ENCODE measurements at regions not wholly inside any gene's neighbourhood (a gene's known extent, or its start where the extent isn't known, plus 50 kb on each side); places are given as distances from the start of the nearest gene placed in this dataset.

DNA sequence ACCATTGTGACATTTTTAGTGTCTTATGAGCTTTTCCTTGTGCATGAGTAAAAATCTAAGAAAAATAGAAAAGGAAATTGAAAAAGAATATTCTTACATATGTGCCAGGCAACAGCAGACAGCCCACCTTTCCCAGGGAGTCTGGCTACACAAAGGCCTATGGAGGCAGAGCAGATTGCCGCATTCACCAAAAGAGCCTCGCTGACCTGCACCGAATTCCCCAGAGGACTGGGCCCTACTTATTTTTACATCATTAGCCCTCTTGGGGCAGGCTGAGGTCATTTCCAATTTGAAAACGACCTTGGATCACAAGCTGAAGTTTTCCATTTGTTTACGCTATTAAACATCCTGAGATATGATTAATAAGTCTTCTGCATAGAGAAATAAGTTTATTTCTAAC, 66.2 kb upstream of the WDR41 start:
- Histone ChIP-seq H3K4me3 (ENCODE audit: low read length, poor library complexity, severe bottlenecking) (no peak overlapping the region), H2AFZ (ENCODE audit: low read length) (no peak overlapping the region), H3F3A (ENCODE audit: low read depth) (no peaks in the 10 kb centered on the region), H3K27me3 (ENCODE audit: insufficient read depth, low read length, poor library complexity, severe bottlenecking) (no peaks in the 10 kb centered on the region), H3K4me2 (ENCODE audit: low read depth, low read length, poor library complexity, severe bottlenecking) (no peak overlapping the region), H3K9me2 (replicated peaks; ENCODE audit: low read depth, low read length) (no peaks in the 10 kb centered on the region), H3K4me1 (ENCODE audit: insufficient read depth, low read length, poor library complexity, severe bottlenecking) (no peaks in the 10 kb centered on the region), H3K9ac (ENCODE audit: low read depth, low read length, poor library complexity, severe bottlenecking) (no peak overlapping the region), H4K20me1 (ENCODE audit: insufficient read depth, low read length, poor library complexity, severe bottlenecking) (no peaks in the 10 kb centered on the region), H3K36me3 (ENCODE audit: insufficient read depth, low read length) (no peaks in the 10 kb centered on the region), H3K79me2 (ENCODE audit: insufficient read depth, low read length) (no peaks in the 10 kb centered on the region), H3K9me3 (ENCODE audit: insufficient read depth, low read depth, low read length) (no peaks in the 10 kb centered on the region)
- TF ChIP-seq, protein P1, sequence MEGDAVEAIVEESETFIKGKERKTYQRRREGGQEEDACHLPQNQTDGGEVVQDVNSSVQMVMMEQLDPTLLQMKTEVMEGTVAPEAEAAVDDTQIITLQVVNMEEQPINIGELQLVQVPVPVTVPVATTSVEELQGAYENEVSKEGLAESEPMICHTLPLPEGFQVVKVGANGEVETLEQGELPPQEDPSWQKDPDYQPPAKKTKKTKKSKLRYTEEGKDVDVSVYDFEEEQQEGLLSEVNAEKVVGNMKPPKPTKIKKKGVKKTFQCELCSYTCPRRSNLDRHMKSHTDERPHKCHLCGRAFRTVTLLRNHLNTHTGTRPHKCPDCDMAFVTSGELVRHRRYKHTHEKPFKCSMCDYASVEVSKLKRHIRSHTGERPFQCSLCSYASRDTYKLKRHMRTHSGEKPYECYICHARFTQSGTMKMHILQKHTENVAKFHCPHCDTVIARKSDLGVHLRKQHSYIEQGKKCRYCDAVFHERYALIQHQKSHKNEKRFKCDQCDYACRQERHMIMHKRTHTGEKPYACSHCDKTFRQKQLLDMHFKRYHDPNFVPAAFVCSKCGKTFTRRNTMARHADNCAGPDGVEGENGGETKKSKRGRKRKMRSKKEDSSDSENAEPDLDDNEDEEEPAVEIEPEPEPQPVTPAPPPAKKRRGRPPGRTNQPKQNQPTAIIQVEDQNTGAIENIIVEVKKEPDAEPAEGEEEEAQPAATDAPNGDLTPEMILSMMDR (conservative IDR thresholded peaks at IDR 0.05; ENCODE audit: low read length): no peak
- TF ChIP-seq EZH2phosphoT487 (IDR thresholded peaks at IDR 0.05; ENCODE audit: borderline replicate concordance): no peak

DNA sequence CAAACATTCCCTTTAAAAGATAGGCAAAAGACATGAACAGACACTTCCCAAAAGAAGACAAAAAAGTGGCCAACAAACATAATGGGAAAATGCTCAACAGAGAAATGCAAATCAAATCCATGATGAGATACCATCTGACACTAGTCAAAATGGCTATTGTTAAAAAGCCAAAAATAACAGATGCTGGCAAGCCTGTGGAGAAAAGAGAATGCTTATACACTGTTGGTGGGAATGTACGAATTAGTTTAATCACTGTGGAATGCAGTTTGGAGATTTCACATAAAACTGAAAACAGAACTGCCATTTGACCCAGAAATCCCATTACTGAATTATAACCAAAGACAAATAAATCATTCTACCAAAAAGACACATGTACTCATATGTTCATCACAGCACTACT, 58.3 kb upstream of the WDR41 start:
- H3K9me3 ChIP-seq (ENCODE audit: insufficient read depth, low read depth, low read length): no peaks in the 10 kb centered on the region
- H4K20me1 ChIP-seq (ENCODE audit: insufficient read depth, low read length, poor library complexity, severe bottlenecking): no peaks in the 10 kb centered on the region
- no peaks in the 10 kb centered on the region for H3K4me1 ChIP-seq (ENCODE audit: insufficient read depth, low read length, poor library complexity, severe bottlenecking)
- no peaks in the 10 kb centered on the region for H3F3A ChIP-seq (ENCODE audit: low read depth)
- H3K27me3 ChIP-seq (ENCODE audit: insufficient read depth, low read length, poor library complexity, severe bottlenecking): no peaks in the 10 kb centered on the region
- no peaks in the 10 kb centered on the region for H3K36me3 ChIP-seq (ENCODE audit: insufficient read depth, low read length)
- H3K9ac ChIP-seq (ENCODE audit: low read depth, low read length, poor library complexity, severe bottlenecking): no peak overlapping the region
- no peak overlapping the region for H3K4me3 ChIP-seq (ENCODE audit: low read length, poor library complexity, severe bottlenecking)
- no peaks in the 10 kb centered on the region for H3K79me2 ChIP-seq (ENCODE audit: insufficient read depth, low read length)
- no peak overlapping the region for H3K4me2 ChIP-seq (ENCODE audit: low read depth, low read length, poor library complexity, severe bottlenecking)
- H3K9me2 ChIP-seq (replicated peaks; ENCODE audit: low read depth, low read length): no peaks in the 10 kb centered on the region
- TF ChIP-seq, protein P1 (conservative IDR thresholded peaks at IDR 0.05; ENCODE audit: low read length): no peak
- no peak for TF ChIP-seq EZH2phosphoT487 (IDR thresholded peaks at IDR 0.05; ENCODE audit: borderline replicate concordance)
- H2AFZ ChIP-seq (ENCODE audit: low read length): no peak overlapping the region

DNA sequence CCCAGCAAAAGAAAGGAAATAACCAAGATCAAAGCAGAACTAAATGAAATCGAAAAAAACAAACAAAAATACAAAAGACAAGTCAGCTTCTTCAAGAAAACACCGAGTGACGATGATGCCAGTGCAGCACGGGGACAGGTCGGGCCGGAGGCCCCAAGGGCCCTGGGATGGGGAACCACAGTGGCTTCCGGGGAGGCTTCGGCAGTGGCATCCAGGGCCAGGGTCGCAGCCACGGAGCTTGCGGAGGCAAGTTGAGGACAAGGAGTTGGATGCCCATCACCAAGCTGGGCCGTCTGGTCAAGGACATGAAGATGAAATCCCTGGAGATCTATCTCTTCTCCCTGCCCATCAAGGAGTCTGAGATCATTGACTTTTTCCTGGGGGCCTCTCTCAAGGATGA, 53.2 kb upstream of the WDR41 start:
- Histone ChIP-seq H2AFZ (ENCODE audit: low read length) (no peak overlapping the region), H3K4me3 (ENCODE audit: low read length, poor library complexity, severe bottlenecking) (no peak overlapping the region), H3K27me3 (ENCODE audit: insufficient read depth, low read length, poor library complexity, severe bottlenecking) (no peaks in the 10 kb centered on the region), H3K9me3 (ENCODE audit: insufficient read depth, low read depth, low read length) (no peaks in the 10 kb centered on the region), H3F3A (ENCODE audit: low read depth) (no peaks in the 10 kb centered on the region), H3K79me2 (ENCODE audit: insufficient read depth, low read length) (no peaks in the 10 kb centered on the region), H3K9ac (ENCODE audit: low read depth, low read length, poor library complexity, severe bottlenecking) (no peak overlapping the region), H3K36me3 (ENCODE audit: insufficient read depth, low read length) (no peaks in the 10 kb centered on the region), H3K9me2 (replicated peaks; ENCODE audit: low read depth, low read length) (no peaks in the 10 kb centered on the region), H3K4me1 (ENCODE audit: insufficient read depth, low read length, poor library complexity, severe bottlenecking) (no peaks in the 10 kb centered on the region), H3K4me2 (ENCODE audit: low read depth, low read length, poor library complexity, severe bottlenecking) (no peak overlapping the region), H4K20me1 (ENCODE audit: insufficient read depth, low read length, poor library complexity, severe bottlenecking) (no peaks in the 10 kb centered on the region)
- no peak for TF ChIP-seq EZH2phosphoT487 (IDR thresholded peaks at IDR 0.05; ENCODE audit: borderline replicate concordance)
- TF ChIP-seq, protein P1 (conservative IDR thresholded peaks at IDR 0.05; ENCODE audit: low read length): no peak

Measured in Loucy (cell line).